OCI-LY7 (cell line): ENCODE measurements at regions not wholly inside any gene's neighbourhood (a gene's known extent, or its start where the extent isn't known, plus 50 kb on each side); places are given as distances from the start of the nearest gene placed in this dataset.

Experiments used
- BruUV-seq: library from RNA; stranded (reverse); fragments of 400-500 nt; replicated peaks from 2 replicates; lab custom pipeline; 2021; lab: Mats Ljungman, UMichigan
- CTCF ChIA-PET: fragments of 300-600 bp; sonication (Branson Sonifier 250); formaldehyde crosslinking; loops from one replicate; lab custom pipeline; 2022; ENCODE audit warnings: antibody characterized with exemption; ENCODE audit not compliant: unreplicated experiment; lab: Charles Lee
- POLR2A ChIA-PET: fragments of 300-600 bp; sonication (Branson Sonifier 250); formaldehyde crosslinking; loops from one replicate; lab custom pipeline; 2022; ENCODE audit warnings: antibody characterized with exemption; lab: Charles Lee
- DNase-seq: peaks from one replicate; pipeline ENCODE4 v3.0.0-alpha.2; 2015; ENCODE audit warnings: low spot score
- H2AFZ ChIP-seq: fragments of 200-600 bp; sonication (generic), shearing (Covaris generic); 2 replicates; pipeline ENCODE4 v1.6.1; 2014; ENCODE audit warnings: mild to moderate bottlenecking, antibody characterized with exemption, low read length, moderate library complexity
- H3K27ac ChIP-seq: fragments of 200-600 bp; sonication (generic); 2 replicates; pipeline ENCODE4 v1.5.1; 2014; ENCODE audit warnings: mixed run types, low read depth, mild to moderate bottlenecking, moderate library complexity, low read length, inconsistent platforms; ENCODE audit not compliant: poor library complexity, severe bottlenecking
- H3K36me3 ChIP-seq: fragments of 200-600 bp; sonication (generic); 2 replicates; pipeline ENCODE4 v1.6.1; 2014; ENCODE audit warnings: mild to moderate bottlenecking, antibody characterized with exemption, low read length, moderate library complexity, mixed read lengths; ENCODE audit not compliant: insufficient read depth
- H3K4me1 ChIP-seq: fragments of 200-600 bp; sonication (generic); 2 replicates; pipeline ENCODE4 v1.5.1; 2014; ENCODE audit warnings: mild to moderate bottlenecking, low read length; ENCODE audit not compliant: insufficient read depth, poor library complexity, severe bottlenecking
- H3K4me2 ChIP-seq: fragments of 200-600 bp; sonication (generic); 2 replicates; pipeline ENCODE4 v1.6.1; 2014; ENCODE audit warnings: mild to moderate bottlenecking, low read length
- H3K4me3 ChIP-seq: fragments of 200-600 bp; sonication (generic); 2 replicates; pipeline ENCODE4 v1.5.1; 2014; ENCODE audit warnings: mild to moderate bottlenecking, low read depth, low read length; ENCODE audit not compliant: poor library complexity, severe bottlenecking
- H3K79me2 ChIP-seq: fragments of 200-600 bp; sonication (generic); 2 replicates; pipeline ENCODE4 v1.6.1; 2016; ENCODE audit warnings: low read depth, mild to moderate bottlenecking, low read length, moderate library complexity, mixed read lengths; ENCODE audit not compliant: insufficient read depth
- H3K9me2 ChIP-seq: fragments of 200-600 bp; sonication (generic); 2 replicates; pipeline ENCODE4 v1.6.1; 2016; ENCODE audit warnings: mild to moderate bottlenecking, low read length, mixed read lengths; ENCODE audit not compliant: insufficient read depth
- H3K9me3 ChIP-seq: fragments of 200-600 bp; sonication (generic); 2 replicates; pipeline ENCODE4 v1.6.1; 2014; ENCODE audit warnings: mild to moderate bottlenecking, mixed run types, low read length, mixed read lengths
- H4K20me1 ChIP-seq: fragments of 200-600 bp; sonication (generic); 2 replicates; pipeline ENCODE4 v1.6.1; 2014; ENCODE audit warnings: mild to moderate bottlenecking, antibody characterized with exemption, low read length, moderate library complexity, mixed read lengths; ENCODE audit not compliant: insufficient read depth
- CTCF ChIP-seq: fragments of 200-600 bp; sonication (generic); conservative IDR thresholded peaks from 2 replicates; pipeline ENCODE4 v1.5.1; 2014; ENCODE audit warnings: mild to moderate bottlenecking, antibody characterized with exemption, low read length, moderate library complexity, mixed read lengths
- EZH2phosphoT487 ChIP-seq: fragments of 200-600 bp; sonication (generic); IDR thresholded peaks from 2 replicates; pipeline ENCODE4 v1.6.1; 2018; ENCODE audit warnings: low read depth, borderline replicate concordance, mild to moderate bottlenecking, mixed run types, antibody characterized with exemption, low read length, moderate library complexity, mixed read lengths
- intact Hi-C: fragments of 100-400 bp; cut with micrococcal nuclease; formaldehyde crosslinking; loops from one replicate; pipeline ENCODE4 v1.10.0; 2022; ENCODE audit not compliant: unreplicated experiment

GRCh38 chr1:228865627-228866330, 130.5 kb downstream of the RHOU start:
- intact Hi-C loops: no loop called here
- no peak overlapping the region for H3K27ac ChIP-seq
- BruUV-seq: no TSS peak
- no peaks in the 10 kb centered on the region for H3K79me2 ChIP-seq
- no peak overlapping the region for H3K4me2 ChIP-seq
- POLR2A ChIA-PET: no interaction called here
- H3K9me2 ChIP-seq: no peaks in the 10 kb centered on the region
- TF ChIP-seq EZH2phosphoT487 (no peak), CTCF (no peak)
- H3K4me1 ChIP-seq: peaks cover 5% of the 10 kb centered on the region
- no peak overlapping the region for H2AFZ ChIP-seq
- no peaks in the 10 kb centered on the region for H3K36me3 ChIP-seq
- H4K20me1 ChIP-seq: no peaks in the 10 kb centered on the region
- no peak overlapping the region for H3K4me3 ChIP-seq
- no peaks in the 10 kb centered on the region for H3K9me3 ChIP-seq
- DNase-seq: no peak
- CTCF ChIA-PET: no interaction called here

GRCh38 chr1:228866468-228866867, 131.2 kb downstream of the RHOU start:
- no peak for DNase-seq
- H4K20me1 ChIP-seq: no peaks in the 10 kb centered on the region
- no peak overlapping the region for H3K4me2 ChIP-seq
- ChIA-PET CTCF (no interaction called here), POLR2A (no interaction called here)
- peaks cover 5% of the 10 kb centered on the region for H3K4me1 ChIP-seq
- H2AFZ ChIP-seq: no peak overlapping the region
- H3K27ac ChIP-seq: no peak overlapping the region
- no peaks in the 10 kb centered on the region for H3K9me2 ChIP-seq
- TF ChIP-seq CTCF: no peak
- no peak for TF ChIP-seq EZH2phosphoT487
- no peaks in the 10 kb centered on the region for H3K9me3 ChIP-seq
- no TSS peak for BruUV-seq
- no peaks in the 10 kb centered on the region for H3K79me2 ChIP-seq
- no peaks in the 10 kb centered on the region for H3K36me3 ChIP-seq
- intact Hi-C loops: no loop called here
- no peak overlapping the region for H3K4me3 ChIP-seq

- intact Hi-C loops: no loop called here
- Histone ChIP-seq H3K9me3 (no peaks in the 10 kb centered on the region), H3K27ac (no peak overlapping the region), H2AFZ (no peak overlapping the region), H3K36me3 (no peaks in the 10 kb centered on the region), H3K79me2 (no peaks in the 10 kb centered on the region), H4K20me1 (no peaks in the 10 kb centered on the region), H3K9me2 (no peaks in the 10 kb centered on the region), H3K4me2 (no peak overlapping the region), H3K4me3 (no peak overlapping the region), H3K4me1 (peaks cover 5% of the 10 kb centered on the region)
- ChIA-PET CTCF (no interaction called here), POLR2A (no interaction called here)
- no peak for DNase-seq
- no TSS peak for BruUV-seq
- TF ChIP-seq CTCF: no peak
- TF ChIP-seq EZH2phosphoT487: no peak
These were observed 132.1 kb downstream of the RHOU start for GRCh38 chr1:228867108-228867950.
